Limb (tissue), 2 donors: ENCODE measurements at regions not wholly inside any gene's neighbourhood (a gene's known extent, or its start where the extent isn't known, plus 50 kb on each side); places are given as distances from the start of the nearest gene placed in this dataset.
"Not testable (repeated sequence)": the region's sequence is repeated elsewhere in the genome, so short reads cannot be mapped to it uniquely, and the experiment has no call there.

ENCODE experiments used
- DNase-seq, 2 donors: peaks; one replicate each; pipeline ENCODE4 v3.0.0-alpha.2; 2016; ENCODE audit errors: extremely low spot score in 2 of 2

DNA sequence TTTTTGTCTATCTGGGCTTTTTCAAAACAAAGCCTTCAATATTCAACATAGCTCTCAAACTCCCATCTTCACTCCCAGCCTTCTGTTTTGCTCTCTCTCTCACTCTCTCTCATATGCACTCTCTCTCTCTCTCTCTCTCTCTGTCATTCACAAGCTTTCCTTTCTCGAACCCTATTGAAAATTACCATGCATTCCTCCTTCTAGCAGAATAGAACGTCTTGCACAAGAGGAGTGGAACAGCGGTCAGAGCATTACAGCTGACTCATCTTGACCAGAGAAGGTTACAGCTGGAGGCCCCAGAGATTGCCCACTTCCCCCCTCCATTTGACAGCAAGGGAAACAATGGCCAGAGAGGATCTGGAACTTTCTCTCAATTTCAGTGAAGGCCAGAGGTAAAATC is 51.0 kb upstream of the LIFR start:
- no peak for DNase-seq

DNA sequence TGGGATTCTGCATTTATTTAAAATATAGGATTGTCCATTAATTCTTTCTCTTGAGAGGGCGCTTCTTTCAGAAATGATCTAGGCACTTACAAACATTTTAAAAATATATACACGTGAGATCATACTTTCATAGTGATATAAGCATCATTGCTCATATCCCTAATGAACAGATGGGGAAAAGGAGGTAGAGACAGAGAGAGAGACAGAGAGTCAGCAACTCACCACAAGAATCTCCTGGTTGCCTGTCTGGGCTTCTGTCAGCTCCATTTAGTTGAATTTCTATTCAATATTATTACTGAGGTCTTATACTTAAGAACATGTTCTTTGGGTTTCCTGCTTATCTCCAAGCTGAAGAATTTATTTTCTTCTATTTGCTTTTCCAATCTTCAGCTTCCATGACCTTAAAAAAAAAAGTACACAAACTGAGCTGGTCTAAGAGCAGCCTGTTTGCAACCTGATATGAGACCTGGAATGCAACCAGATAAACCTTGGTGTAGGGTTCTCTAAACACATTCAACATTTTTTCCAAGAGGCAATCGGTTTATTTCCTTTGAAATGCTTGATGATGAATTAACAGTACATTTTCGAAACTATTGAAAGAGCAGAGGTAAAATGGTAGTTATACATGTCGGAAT is 51.6 kb upstream of the LIFR start:
- DNase-seq, result no peak

DNA sequence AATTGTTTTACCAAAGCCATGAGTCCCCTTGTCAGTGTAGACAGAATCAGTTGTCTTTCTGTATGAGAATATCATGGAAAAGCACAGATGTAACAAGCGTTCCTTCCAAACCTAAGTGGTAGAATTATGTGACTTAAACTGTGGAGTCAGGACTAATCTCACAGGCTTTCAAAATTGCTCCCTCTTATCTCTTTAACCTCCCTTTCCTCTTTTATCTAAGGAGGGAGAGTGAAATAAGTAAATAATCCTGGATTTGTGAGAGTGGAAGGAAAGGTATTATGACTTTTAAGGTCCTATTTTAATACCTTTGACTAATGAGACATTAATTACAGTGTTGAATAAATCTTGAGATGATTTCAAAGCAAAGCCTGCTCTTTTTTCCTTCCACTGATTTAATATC is 52.4 kb upstream of the LIFR start:
- DNase-seq, result no peak

DNA sequence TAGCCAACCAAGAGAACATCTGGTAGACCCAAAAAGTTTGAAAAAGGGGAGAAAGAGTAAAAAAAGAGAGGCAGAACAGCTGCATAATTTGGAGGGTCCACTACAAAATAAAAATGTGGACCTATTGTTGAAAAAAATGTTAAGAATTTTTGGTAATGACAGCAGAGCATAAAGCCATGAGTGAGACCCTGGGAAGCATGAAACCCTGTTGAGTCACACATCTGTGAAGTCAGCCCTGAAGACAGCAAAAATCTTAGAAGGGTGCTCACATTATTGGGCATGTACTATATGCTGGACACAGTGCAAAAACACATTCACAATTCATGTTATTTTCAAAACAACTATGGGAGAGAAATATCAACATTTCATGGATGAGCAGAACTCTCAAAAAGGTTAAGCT is 56.4 kb upstream of the LIFR start:
- DNase-seq, result no peak

DNA sequence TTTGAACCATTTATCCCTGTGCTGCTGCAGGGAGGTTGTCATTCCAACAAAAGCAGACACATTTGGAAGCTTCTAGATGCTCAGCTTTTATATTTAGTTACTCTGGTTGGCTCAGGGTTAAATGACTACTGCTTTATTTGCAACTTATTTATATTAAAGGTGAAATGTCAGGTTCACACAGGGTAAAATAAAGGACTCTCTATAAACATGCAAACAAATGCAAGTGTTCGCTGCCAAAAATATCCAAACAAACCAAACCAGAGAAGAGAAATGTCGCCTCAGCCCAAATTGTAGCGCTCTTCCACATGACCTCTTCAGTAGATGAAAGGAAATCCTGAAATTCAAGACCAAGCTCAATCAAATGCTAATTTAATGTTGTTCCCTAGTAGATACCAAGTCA is 57.0 kb upstream of the LIFR start:
- no peak for DNase-seq

DNA sequence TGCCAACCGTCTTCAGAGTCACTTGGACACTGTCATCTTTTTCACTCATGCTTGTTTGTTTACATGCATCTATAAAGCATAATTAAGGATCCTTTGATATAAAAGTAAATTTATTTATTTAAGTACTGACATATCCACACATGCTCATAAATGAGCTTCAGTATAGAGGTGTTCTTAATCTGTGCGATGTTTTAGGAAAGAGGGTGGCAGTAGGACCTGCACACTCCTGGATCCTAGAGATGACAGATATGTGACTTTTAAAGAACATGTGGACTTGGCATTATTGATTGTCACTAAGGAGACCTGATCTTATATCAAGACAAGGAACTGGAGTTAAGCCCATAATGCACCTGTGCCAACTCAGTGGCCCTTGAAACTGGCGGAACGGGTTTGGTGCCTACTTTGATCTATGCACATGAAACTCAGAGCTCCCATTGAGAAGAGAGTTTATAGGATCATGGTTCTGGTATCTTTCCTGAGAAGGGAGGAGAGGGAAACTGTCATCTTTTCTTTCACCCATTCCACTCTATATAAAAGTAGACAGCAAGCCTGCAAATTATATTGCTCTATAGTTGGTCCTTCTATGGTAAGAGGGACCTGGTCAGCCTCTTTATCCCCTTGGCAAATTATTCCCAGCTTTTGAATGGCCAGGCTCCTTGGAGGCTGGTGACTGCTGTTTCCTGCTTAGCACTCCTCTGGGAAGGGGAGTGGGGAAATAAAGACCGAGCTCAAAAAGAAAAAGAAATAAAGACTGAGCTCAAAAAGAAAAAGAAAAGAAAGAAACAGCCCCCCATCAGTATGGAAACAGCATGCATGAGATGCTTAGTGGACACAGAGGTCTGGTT is 57.8 kb upstream of the LIFR start:
- no peak for DNase-seq

DNA sequence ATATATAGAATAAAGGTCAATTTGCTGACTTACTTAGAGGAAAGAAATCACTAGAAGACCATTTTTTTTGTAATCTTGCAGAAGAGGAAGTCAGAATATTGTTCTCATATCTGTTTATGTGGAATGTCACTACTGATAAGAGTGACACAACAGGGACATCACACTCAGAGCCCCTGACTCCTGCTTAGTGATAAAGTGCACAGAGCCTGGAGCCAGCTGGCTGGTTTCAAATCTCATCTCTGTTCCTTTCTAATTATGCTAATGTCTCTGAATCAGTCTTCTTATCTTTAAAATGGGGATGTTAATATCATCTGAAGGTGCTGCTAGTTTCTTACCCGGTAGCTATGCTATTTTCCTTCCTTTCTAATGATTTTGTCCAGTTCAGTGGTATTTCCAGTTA is 58.6 kb upstream of the LIFR start:
- DNase-seq, result no peak

DNA sequence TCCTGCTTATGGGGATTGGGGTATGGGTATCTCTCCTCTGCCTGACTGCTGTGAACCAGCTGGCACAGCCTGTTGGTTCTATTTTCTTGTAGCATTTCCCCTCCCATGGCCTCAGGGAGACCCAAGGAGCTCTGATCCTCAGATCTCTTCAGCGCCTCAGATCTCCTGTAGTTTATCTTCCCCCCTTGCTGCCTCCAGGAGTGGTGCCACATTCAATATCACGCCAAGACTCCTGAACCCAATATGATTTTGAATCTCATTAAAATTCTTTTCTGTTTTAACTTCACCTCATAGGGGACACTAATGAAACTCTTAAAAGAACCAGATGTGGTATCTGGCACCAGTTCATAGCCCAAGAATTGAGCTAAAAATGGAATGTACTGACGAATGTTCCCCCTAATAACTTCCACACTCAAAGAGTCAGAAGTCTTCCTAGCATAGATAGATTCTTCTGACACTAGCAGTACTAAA is 59.6 kb upstream of the LIFR start:
- DNase-seq, result peak in 1 of 2 donors; percentile 62

DNA sequence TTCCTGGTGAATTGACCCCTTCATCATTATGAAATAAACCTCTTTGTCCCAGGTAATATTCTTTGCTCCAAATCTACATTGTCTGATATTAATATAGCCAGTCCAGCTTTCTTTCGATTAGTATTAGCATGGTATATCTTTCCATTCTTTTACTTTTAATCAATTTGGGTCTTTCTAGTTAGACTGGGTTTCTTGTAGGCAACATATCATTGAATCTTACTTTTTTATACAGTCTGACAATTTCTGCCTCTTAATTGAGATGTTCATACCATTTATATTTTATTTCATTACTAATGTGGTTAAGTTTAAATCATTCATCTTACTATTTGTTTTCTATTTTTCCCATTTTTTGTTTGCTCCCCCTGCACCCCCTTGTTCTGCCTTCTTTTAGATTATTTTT is 61.7 kb upstream of the LIFR start:
- no peak for DNase-seq

DNA sequence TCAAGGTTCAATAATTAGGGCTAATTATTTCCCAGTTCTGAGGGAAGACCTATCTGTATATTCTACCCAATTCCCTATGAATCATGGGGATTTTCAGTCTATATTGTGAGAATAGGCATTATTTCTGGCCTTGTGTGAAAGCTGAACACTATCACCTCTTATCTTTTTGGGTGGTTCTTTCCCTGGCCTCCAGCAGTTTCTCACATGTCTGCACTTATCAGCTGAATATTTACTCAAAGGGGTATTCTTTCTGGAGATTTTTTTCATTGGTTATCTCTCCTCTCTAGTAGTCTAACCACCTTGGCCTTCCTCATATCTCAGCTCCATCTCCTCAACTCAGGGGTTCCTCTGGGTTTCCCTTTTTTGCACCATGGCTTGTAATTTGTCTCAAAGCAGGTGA is 64.9 kb upstream of the LIFR start:
- DNase-seq, result no peak

DNA sequence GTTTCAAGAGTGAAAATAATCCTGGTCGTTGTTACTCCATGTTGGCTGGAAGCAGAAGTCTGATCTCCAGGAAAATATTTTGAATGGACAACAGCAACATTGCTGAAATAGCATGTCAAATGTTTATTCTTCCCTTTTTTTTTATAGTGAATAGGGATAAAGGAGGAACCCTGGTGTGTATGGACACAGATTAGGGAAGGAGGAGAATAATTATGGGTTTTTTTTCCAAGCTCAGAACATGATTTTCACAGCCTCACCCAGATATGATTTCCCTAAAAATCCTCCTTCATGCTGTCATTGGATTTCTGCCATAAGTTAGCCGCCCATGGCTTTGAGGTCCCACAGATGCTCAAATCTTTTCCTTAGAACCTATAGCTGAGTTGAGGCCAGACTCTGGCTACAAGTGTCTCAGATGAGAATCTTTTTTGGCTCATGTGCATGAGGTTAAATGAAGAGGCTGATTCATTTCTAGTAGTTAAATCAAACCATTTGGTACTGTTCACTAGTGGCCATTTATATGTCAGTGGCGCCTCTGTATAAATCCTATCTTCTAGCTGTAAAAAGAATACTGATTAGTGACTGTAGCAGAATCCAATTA is 65.5 kb upstream of the LIFR start:
- peak in 1 of 2 donors; percentile 13 for DNase-seq

DNA sequence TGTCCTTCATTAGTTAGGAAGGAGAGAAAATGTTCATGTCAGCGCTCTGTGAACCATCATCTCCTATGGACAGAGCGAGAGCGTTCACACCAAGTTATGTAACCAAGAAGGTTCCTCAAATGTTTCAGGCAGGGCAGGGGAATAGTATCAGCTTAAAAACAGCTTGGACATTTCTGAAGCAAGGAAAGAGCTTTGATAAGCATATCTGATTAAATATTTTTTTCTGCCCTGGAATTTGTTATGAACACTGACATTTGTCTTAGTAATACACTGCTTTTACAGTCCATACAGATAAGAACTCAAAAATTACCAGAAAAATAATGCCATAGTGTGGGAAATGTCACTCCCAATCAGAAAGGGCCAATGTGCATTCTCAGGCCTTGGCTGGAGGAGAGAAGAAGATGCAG is 66.3 kb upstream of the LIFR start:
- no peak for DNase-seq

DNA sequence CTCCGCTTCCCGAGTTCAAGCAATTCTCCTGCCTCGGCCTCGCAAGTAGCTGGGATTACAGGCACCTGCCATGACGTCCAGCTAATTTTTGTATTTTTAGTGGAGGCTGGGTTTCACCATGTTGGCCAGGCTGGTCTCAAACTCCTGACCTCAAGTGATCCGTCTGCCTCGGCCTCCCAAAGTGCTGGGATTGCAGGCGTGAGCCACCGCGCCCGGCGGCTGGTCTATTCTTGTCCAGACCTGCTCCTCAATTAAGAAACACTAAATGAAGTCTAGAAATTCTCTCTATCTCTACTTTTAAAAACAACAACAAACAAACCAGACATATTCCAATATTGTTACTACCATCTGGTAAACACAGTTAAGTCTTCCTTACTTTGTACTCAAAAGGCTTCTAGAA is 68.1 kb upstream of the LIFR start:
- DNase-seq, result not testable (repeated sequence)

DNA sequence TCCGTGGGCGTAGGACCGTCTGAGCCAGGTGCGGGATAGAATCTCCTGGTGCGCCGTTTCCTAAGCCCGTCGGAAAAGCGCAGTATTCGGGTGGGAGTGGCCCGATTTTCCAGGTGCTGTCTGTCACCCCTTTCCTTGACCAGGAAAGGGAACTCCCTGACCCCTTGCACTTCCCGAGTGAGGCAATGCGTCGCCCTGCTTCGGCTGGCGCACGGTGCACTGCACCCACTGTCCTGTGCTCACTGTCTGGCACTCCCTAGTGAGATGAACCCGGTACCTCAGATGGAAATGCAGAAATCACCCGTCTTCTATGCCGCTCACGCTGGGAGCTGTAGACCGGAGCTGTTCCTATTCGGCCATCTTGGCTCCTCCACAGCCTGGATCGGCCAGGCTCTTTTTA is 74.9 kb upstream of the LIFR start:
- DNase-seq, result not testable (repeated sequence)

DNA sequence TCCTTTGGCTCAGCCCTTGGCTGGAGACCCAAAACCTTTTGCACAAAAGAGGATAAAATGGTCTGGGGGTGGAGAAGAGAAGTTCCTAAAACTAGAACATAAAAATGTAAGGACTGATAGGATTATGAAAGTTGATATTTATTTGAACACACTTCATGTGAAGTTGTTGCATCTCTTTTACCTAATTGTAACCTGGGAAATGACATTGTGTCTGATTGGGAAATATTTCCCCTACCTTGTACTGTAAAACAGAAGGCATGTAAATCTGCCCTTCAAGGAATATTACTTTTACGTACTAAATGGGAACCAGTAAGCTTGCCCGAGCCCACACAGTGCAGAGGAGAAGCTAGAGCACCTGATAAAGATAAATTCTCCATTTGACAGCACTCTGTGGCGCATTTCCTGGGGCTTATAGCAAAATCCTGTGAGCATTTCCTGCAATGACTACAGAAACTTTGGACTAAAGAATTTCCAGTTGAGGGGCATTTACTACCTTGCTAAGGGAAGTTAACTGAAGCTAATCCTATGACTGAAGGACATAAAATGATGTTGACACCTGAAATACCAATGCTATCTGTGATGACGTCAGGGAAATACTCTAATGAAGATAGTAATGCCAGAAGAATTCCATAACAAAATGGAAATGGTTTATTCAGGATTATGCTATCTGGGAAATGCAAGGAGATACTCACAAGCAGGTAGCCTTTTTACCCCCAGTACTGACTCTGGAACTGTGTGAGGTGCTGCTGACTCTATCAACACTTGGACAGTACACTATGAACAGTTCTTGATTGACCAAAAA is 78.3 kb upstream of the LIFR start:
- no peak for DNase-seq

DNA sequence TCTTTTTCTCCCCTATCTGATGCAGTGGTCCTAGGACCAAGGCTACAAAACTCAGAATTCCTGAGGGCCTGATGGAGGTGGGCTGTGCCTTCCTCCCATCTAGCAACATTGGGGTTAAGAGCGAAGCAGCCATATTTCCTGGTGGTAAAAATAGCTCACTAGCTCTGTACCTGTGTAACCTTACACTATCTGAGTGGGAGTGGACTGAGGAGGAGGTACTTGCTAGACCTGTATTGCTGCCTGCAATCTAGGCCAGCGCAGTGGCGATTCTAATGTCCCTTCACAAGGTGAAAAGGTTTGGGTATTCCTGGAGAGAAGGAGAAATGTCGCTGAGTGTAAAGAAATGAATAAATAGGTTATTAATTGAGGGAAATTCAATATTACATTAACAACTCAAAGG is 80.2 kb upstream of the LIFR start:
- no peak for DNase-seq

DNA sequence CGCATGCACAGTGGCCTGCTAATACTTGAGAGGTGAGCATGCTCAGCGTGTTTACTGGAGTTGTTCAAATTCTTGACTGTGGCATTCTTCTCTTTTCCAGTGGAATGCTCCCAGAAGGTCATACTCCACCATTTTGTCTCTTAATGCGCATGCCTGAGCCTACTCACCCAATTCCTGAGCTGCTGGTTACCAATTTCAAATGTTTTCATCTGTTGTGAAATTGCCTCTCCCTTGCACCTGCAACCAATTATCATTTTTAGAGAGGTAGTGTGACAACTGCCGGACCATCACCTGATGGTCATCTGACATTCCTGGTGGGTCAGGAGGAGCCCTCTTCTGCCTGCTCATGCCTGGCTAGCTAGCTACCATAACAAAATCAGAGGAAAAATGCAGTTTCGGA is 82.2 kb upstream of the LIFR start:
- DNase-seq, result no peak

DNA sequence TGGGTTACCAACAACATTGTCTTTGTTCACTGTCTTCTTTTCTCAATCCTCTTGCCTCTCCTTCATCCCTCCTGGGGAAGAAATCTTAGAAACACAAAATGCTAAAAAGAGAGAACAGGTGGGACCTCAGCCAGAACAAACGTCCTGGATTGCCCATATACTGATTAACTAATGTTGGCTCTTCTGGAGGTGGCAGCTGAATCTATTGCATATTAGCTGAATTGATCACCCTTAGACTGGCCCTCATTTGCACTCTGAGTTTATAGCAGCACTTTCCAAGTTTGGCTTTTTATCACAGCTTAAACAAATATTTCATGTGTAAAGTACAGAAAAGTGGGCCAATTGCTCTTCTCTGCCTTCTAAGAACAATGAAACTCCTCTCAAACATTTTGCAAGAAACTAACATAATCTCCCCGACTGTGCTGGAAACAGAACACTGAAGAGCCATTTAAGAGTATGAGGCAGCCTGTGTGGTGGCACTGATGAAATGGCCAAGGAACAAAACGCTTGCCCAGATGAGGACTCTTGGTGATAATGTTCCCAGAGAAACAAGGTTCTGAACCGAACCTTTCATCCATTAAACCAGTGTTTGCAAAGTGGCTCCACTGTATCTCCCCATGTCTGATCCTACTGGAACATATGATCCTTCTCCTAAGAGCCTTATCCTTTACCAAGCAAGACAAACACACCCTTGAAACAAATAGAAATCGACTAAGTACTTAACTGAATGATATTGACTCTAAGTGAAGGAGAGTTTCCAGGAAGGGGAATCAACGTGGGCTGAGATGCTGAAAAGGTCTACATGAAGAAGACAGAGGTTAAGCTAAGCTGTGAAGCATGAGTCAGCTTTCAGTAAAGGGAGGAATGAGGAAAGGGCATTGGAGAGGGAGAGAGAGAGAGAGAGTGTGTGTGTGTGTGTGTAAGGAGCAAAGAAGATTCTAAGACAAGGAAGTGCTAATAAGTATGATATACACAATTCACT is 83.2 kb upstream of the LIFR start:
- no peak for DNase-seq

DNA sequence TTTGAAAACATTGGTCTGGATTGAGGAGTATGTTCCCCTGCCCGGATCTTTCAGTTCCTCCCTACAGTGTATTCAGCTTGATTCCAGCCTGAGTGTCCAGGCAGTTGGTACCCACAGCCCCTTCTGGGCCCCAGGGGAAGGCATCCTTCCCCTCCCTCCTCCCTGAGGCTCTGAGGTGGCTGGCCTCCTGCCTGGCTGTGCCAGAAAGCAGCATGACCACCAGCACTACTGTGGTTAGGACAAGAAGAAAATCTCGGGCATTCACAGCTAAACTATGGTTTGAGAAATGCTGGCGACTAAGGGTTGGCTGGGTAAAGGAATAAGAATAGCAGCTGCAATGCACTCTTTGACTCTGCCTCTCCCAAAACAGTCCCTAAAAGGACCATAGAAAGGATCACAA is 84.6 kb upstream of the LIFR start:
- DNase-seq, result no peak

DNA sequence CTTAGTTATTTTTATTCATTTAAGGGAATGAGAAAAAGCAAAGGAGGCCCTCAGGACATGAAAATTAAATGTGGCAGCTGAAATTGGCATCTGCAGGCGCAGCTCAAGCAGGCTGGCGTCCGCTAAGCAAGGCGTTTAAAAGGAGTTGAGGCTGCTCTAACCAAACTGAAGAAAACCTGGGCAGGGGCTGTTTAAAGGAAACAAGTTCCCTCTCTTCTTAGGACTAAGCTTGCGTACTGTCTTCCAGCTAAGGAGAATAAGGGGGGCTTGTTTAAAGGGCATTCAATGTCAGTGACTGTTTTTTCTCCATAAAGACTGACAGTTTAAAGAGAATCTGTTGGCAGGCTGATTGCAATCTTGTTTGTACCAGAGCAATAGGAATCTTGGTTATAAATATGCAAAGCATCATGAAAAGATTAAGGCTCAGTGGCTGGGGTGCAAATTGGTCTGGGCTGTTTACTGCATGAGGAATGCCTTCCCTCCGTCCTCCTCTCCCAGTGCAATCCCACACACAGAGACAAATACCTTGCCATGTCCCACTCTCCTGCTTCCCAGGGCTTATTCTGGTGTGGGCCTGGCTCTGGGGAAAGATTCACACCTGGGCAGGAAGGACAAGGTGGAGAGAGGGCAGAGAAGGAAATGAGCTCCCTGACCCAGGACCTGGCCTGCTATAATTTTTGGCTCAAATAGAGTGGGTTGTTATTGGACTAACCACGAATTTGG is 85.9 kb upstream of the LIFR start:
- no peak for DNase-seq
